ENCODE measurements at regions not wholly inside any gene's neighbourhood (a gene's known extent, or its start where the extent isn't known, plus 50 kb on each side); places are given as distances from the start of the nearest gene placed in this dataset.
"Not testable (repeated sequence)": the region's sequence is repeated elsewhere in the genome, so short reads cannot be mapped to it uniquely, and the experiment has no call there.

DNA sequence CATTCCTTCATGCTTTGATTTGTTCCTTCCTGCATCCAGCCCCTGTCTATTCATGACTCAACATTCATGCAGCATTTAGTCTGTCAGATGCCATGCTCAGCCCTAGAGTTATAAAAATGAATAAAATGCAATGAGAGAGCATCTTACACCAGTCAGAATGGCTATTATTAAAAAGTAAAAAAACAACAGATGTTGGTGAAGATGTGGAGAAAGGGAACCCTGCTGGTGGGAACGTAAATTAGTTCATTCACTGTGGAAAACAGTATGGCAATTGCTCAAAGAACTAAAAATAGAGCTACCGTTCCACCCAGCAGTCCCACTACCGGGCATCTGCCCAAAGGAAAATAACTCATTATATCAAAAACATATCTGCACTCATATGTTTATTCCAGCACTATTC, 70.0 kb upstream of the GTF3A start:
- Mint-ChIP-seq H3K4me1 (peaks cover 6% of the 10 kb centered on the region), H3K27me3 (peaks cover 10% of the 10 kb centered on the region), H3K4me3 (no peak overlapping the region), H3K9me3 (no peaks in the 10 kb centered on the region), H3K27ac (no peak overlapping the region), H3K36me3 (ENCODE audit: low read depth) (no peaks in the 10 kb centered on the region)
- ATAC-seq (no peak), DNase-seq (no peak)

DNA sequence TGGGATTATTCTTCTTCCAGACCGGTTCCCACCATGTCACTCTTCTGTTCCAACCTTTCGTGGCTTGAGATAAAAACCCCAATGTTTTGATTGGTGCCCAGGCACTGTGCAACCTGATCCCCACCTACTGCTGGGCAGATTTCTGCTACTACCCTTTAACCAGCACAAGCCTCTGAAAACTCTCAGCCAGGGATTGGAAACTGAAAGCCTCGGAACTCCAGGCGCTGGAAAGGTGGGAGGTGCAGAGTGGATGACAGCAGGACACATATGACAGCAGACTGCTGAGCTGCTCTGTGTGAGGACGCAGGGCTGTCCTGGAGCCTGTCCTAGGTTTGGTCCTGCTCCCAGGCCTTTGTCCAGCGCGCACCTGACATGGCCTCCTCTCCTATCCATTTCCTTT, 68.5 kb upstream of the GTF3A start:
- no peak for DNase-seq
- H3K9me3 Mint-ChIP-seq = no peaks in the 10 kb centered on the region
- no peaks in the 10 kb centered on the region for H3K36me3 Mint-ChIP-seq (ENCODE audit: low read depth)
- H3K4me1 Mint-ChIP-seq = peaks cover 6% of the 10 kb centered on the region
- ATAC-seq = no peak
- H3K4me3 Mint-ChIP-seq = no peak overlapping the region
- peaks cover 16% of the 10 kb centered on the region for H3K27me3 Mint-ChIP-seq
- H3K27ac Mint-ChIP-seq = peak overlapping the region; percentile 20

DNA sequence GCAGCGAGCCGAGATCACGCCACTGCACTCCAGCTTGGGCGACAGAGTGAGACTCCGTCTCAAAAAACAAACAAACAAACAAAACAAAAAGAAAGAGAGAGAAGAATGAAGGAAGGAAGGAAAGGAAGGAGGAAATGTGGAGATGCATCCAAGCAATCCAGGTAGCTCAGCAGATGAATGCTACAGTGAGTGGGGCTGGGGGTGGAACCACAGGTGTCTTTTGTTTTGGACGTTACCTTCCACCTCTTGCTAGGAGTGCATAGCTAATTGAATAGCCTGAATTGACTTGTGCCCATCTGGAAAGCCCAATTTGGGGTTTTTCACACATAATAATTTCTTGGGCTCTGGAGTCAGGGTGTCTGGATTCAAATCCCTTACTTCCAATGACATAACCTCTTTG, 66.0 kb upstream of the GTF3A start:
- Mint-ChIP-seq H3K27ac (no peak overlapping the region), H3K4me1 (peaks cover 9% of the 10 kb centered on the region), H3K9me3 (no peaks in the 10 kb centered on the region), H3K27me3 (peaks cover 24% of the 10 kb centered on the region), H3K4me3 (no peak overlapping the region), H3K36me3 (ENCODE audit: low read depth) (no peaks in the 10 kb centered on the region)
- DNase-seq (no peak), ATAC-seq (no peak)

DNA sequence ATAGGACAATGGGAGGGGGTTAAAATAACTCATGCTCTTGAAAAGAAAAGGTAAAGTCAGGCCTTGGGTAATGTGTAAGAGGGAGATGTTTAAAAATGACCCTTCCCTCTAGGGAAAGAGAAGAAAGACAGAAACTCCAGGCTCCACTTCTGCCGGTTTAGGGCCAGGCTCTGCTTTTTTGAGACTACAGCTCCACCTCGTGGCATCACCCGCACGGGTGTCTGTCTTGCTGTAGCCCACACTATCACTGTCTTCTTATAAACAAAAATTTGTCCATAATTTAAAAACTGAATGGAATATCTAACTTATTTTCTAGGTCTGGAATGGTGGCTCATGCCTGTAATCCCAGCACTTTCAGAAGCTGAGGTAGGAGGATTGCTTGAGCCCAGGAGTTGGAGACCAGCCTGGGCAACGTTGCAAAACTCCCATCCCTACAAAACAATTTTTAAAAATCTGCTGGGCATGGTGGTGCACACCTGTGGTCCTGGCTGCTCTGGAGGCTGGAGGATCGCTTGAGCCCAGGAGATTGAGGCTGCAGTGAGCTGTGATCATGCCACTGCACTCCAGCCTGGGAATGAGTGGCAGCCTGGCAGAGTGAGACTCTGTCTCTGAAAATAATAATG, 65.1 kb upstream of the GTF3A start:
- H3K9me3 Mint-ChIP-seq = no peaks in the 10 kb centered on the region
- no peak overlapping the region for H3K4me3 Mint-ChIP-seq
- ATAC-seq (peak; percentile 68), DNase-seq (peak; percentile 67)
- peaks cover 24% of the 10 kb centered on the region for H3K27me3 Mint-ChIP-seq
- peaks cover 6% of the 10 kb centered on the region for H3K4me1 Mint-ChIP-seq
- no peaks in the 10 kb centered on the region for H3K36me3 Mint-ChIP-seq (ENCODE audit: low read depth)
- H3K27ac Mint-ChIP-seq = no peak overlapping the region

DNA sequence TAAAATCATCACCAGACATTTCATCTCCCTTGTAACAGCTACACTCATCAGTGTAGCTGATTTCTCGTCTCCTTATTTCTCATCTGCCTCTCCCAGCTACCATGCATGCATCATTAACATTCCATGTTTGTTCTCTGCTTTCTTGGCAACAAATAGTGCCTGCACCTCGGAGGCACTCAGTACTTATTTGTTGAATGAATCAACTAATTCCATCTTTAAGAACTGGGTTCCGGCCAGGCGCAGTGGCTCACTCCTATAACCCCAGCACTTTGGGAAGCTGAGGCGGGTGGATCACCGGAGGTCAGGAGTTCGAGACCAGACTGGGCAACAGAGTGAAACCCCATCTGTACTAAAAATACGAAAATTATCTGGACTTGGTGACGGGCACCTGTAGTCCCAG, 63.9 kb upstream of the GTF3A start:
- Mint-ChIP-seq H3K9me3 (no peaks in the 10 kb centered on the region), H3K27ac (no peak overlapping the region), H3K4me1 (peaks cover 6% of the 10 kb centered on the region), H3K27me3 (peaks cover 24% of the 10 kb centered on the region), H3K4me3 (no peak overlapping the region), H3K36me3 (ENCODE audit: low read depth) (no peaks in the 10 kb centered on the region)
- no peak for ATAC-seq
- no peak for DNase-seq

DNA sequence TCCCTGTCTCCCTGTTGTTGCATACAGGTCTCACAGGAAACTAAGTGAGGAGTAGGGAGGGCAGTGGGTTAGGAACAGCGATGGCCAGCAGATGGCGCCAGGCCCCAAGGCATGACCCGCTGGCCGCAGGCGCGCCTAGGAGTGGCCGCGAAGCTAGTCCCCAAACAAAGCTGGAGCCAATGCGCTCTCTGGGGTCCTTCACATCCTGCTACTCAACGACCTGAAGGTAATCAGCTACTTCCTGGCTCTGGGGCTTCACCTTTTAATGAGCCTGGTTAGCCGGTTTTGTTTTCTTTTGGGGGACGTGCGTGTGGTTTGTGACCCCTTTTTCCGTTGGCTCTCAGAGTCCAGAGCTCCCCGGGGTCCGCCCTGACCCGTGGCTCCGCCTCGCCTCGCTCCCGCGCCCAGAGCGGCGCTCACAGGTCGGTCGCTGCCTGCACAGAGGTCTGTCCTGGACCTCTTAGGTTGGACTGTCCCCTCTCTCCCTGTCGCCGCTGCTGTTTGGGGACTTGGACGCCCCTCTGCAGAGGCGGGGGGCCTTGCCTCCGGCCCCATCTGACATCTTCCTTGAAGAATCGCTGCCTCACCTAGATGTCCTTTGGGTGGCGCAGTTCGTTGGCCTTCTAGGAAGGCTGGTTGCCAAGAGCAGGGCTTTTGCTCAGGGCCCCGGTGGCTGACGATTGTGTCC, 62.2 kb upstream of the GTF3A start:
- Mint-ChIP-seq H3K27ac (no peak overlapping the region), H3K4me1 (peaks cover 6% of the 10 kb centered on the region), H3K4me3 (no peak overlapping the region), H3K27me3 (peaks cover 31% of the 10 kb centered on the region), H3K36me3 (ENCODE audit: low read depth) (no peaks in the 10 kb centered on the region), H3K9me3 (no peaks in the 10 kb centered on the region)
- ATAC-seq (peak; percentile 91), DNase-seq (peak; percentile 84)

DNA sequence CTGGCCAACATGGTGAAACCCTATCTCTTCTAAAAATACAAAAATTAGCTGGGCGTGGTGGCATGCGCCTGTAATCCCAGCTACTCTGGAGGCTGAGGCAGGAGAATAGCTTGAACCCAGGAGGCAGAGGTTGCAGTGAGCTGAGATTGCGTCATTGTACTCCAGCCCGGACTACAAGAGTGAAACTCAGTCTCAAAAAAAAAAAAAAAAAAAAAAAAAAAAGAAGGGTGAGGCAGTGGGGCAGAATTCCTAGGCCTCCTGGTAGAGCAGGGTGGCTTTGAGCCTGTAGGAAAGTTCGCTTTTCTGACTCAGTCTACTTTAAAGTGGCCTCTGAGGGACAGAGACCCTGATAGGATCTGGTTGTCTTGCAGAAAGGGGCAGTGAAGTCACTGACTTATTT, 60.8 kb upstream of the GTF3A start:
- DNase-seq; H3K9me3 Mint-ChIP-seq; H3K4me3 Mint-ChIP-seq; H3K27ac Mint-ChIP-seq; H3K4me1 Mint-ChIP-seq; H3K36me3 Mint-ChIP-seq (ENCODE audit: low read depth); ATAC-seq: not testable (repeated sequence)
- H3K27me3 Mint-ChIP-seq = peaks cover 33% of the 10 kb centered on the region

DNA sequence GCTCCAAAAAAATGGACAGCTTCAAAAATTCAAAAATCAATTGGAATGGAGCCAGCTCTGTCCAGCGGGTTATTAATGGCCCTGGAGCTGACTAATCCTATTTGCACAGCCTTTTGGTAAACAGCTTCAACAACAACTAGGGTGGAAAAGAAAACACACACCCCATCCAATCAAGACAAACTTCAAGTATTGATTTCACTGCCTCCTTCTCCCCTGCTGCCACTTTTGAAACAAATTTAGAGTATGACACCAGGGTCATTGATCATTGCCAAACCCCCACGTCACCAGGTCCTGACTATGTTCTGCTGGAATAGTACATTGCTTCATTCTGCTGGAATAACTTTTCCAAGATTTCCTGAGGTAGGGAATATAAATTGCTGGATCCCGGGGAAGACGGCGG, 56.8 kb upstream of the GTF3A start:
- Mint-ChIP-seq H3K27ac (no peak overlapping the region), H3K9me3 (no peaks in the 10 kb centered on the region), H3K4me1 (no peaks in the 10 kb centered on the region), H3K4me3 (no peak overlapping the region), H3K36me3 (ENCODE audit: low read depth) (no peaks in the 10 kb centered on the region), H3K27me3 (peaks cover 21% of the 10 kb centered on the region)
- ATAC-seq (no peak), DNase-seq (no peak)

DNA sequence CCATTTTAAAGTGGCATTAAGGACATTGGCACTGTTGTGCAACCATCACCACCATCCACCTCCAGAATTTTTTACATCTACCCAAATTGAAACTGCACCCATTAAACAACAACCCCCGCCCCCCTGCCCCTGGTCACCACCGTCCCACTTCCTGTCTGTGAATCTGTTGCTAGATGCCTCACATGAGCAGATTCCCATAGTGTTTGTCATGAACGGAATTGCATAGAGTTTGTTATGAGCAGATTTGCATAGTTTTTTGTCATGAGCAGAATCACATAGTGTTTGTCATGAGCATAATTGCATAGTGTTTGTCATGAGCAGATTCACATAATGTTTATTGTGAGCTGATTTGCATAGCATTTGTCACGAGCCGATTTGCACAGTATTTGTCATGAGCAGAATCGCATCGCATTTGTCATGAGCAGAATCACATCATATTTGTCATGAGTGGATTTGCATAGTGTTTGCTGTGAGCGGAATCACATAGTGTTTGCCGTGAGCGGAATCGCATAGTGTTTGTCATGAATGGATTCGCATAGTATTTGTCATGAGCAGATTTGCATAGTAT, 54.0 kb upstream of the GTF3A start:
- Mint-ChIP-seq H3K4me1 (peaks cover 2% of the 10 kb centered on the region), H3K9me3 (no peaks in the 10 kb centered on the region), H3K27me3 (peaks cover 20% of the 10 kb centered on the region), H3K4me3 (no peak overlapping the region), H3K36me3 (ENCODE audit: low read depth) (no peaks in the 10 kb centered on the region), H3K27ac (no peak overlapping the region)
- no peak for DNase-seq
- no peak for ATAC-seq

DNA sequence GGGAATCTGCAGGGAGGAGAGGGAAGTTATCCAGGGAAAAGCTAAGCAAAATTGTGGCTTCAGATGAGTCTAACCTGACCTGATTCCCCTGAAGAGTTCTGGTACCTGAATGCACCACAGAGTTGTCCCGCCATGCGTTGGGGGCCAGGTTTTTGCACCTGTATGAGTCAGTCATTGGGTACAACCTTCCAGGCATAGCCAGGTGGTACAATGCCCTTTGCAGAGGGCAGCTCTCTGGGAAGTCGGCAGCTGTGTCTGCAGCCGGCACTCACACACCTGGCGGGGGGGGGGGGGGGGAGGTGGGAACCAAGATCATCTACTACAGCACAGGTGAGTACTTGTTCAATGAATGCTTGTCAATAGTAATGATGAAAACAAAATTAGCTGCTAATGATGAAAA, 52.5 kb upstream of the GTF3A start:
- no peak overlapping the region for H3K27ac Mint-ChIP-seq

DNA sequence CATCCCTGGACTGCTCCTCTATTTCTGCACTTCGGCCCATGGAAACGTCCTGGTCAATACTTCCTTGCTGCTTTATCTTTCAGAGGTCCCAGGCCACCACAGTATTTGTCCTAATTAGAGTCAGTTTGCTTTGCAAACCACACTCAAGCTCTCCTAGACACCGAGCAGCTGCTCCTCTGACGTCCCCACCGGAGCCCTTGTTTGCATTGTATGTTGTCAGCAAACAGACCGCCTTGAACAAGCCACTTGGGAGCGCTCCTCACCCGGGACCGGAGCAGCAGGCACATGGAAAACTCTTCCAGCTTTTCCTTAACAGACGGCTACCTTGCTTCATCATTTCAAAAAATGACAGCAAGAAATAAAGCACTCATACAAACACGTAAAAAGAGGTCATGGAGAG, 51.5 kb upstream of the GTF3A start:
- peaks cover 2% of the 10 kb centered on the region for H3K4me1 Mint-ChIP-seq
- ATAC-seq (no peak), DNase-seq (no peak)
- no peaks in the 10 kb centered on the region for H3K9me3 Mint-ChIP-seq
- no peak overlapping the region for H3K4me3 Mint-ChIP-seq
- H3K27ac Mint-ChIP-seq = no peak overlapping the region
- H3K36me3 Mint-ChIP-seq (ENCODE audit: low read depth) = no peaks in the 10 kb centered on the region
- H3K27me3 Mint-ChIP-seq = peaks cover 13% of the 10 kb centered on the region

More for the DNA sequence above, 52.5 kb upstream of the GTF3A start:
- Mint-ChIP-seq H3K4me3 (no peak overlapping the region), H3K36me3 (ENCODE audit: low read depth) (no peaks in the 10 kb centered on the region), H3K4me1 (peaks cover 2% of the 10 kb centered on the region), H3K27me3 (peaks cover 17% of the 10 kb centered on the region), H3K9me3 (no peaks in the 10 kb centered on the region)
- DNase-seq (no peak), ATAC-seq (no peak)

DNA sequence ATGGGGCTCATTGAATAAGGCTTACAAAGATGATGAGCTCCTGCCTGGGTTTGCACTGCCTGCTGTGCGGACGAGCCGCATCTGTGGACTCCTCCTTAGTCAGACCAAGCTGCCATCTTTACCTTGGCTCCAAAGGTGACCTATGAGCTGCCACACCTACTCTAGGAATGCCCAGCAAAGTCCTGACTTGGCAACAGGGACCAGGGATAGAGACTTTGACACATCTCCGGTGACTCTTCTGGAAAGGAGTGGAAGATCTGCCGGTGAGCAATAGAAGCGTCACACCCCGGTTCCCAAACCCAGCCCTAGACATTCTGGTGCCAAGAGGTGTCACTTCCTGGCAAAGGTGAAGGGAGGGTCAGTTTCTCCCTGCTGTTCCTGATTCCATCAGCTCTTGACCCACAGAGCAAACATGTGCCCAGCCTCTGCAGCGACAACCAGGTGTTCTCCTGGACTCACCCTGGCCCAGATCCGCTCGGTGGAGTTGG, 50.2 kb upstream of the GTF3A start:
- H3K9me3 Mint-ChIP-seq = no peaks in the 10 kb centered on the region
- H3K36me3 Mint-ChIP-seq (ENCODE audit: low read depth) = no peaks in the 10 kb centered on the region
- peaks cover 12% of the 10 kb centered on the region for H3K27me3 Mint-ChIP-seq
- no peak overlapping the region for H3K4me3 Mint-ChIP-seq
- ATAC-seq (no peak), DNase-seq (no peak)
- H3K27ac Mint-ChIP-seq = no peak overlapping the region
- H3K4me1 Mint-ChIP-seq = peaks cover 2% of the 10 kb centered on the region
